MM.1S (cell line): ENCODE measurements at regions not wholly inside any gene's neighbourhood (a gene's known extent, or its start where the extent isn't known, plus 50 kb on each side); places are given as distances from the start of the nearest gene placed in this dataset.
A peak's percentile ranks its signal among the peaks of the same experiment; 100 is the strongest.

Experiments
- DNase-seq: peaks from one replicate; pipeline ENCODE4 v3.0.0-alpha.2; 2015
- H2AFZ ChIP-seq: fragments of 300-600 bp; sonication (generic); 2 replicates; pipeline ENCODE4 v1.6.0; 2016; ENCODE audit warnings: antibody characterized with exemption, low read length
- H3F3A ChIP-seq: fragments of 300-600 bp; sonication (generic); 2 replicates; pipeline ENCODE4 v1.6.1; 2016; ENCODE audit warnings: mild to moderate bottlenecking, antibody characterized with exemption, low read length, moderate library complexity, mixed read lengths; ENCODE audit not compliant: insufficient read depth
- H3K27ac ChIP-seq: fragments of 300-600 bp; sonication (generic); 2 replicates; pipeline ENCODE4 v1.5.1; 2016; ENCODE audit warnings: mild to moderate bottlenecking, low read length
- H3K27me3 ChIP-seq: fragments of 300-600 bp; sonication (generic); replicated peaks from 2 replicates; pipeline ENCODE4 v1.6.0; 2016; ENCODE audit warnings: low read length; ENCODE audit not compliant: insufficient read depth
- H3K36me3 ChIP-seq: fragments of 300-600 bp; sonication (generic); replicated peaks from 2 replicates; pipeline ENCODE4 v1.6.1; 2016; ENCODE audit warnings: mild to moderate bottlenecking, low read length, mixed read lengths; ENCODE audit not compliant: insufficient read depth
- H3K4me1 ChIP-seq: fragments of 300-600 bp; sonication (generic); 2 replicates; pipeline ENCODE4 v1.6.1; 2016; ENCODE audit warnings: low read length, mixed read lengths
- H3K4me2 ChIP-seq: fragments of 300-600 bp; sonication (generic); 2 replicates; pipeline ENCODE4 v1.6.0; 2016; ENCODE audit warnings: low read depth, low read length
- H3K4me3 ChIP-seq: fragments of 300-600 bp; sonication (generic); 2 replicates; pipeline ENCODE4 v1.5.1; 2016; ENCODE audit warnings: low read length, mixed read lengths
- H3K79me2 ChIP-seq: fragments of 300-600 bp; sonication (generic); 2 replicates; pipeline ENCODE4 v1.6.1; 2016; ENCODE audit warnings: mixed run types, low read length, mixed read lengths
- H3K9ac ChIP-seq: fragments of 300-600 bp; sonication (generic); 2 replicates; pipeline ENCODE4 v1.6.1; 2016; ENCODE audit warnings: low read length, mixed read lengths
- H3K9me2 ChIP-seq: fragments of 300-600 bp; sonication (generic); replicated peaks from 2 replicates; pipeline ENCODE4 v1.6.1; 2016; ENCODE audit warnings: mild to moderate bottlenecking, low read length, mixed read lengths; ENCODE audit not compliant: insufficient read depth
- H3K9me3 ChIP-seq: fragments of 300-600 bp; sonication (generic); replicated peaks from 2 replicates; pipeline ENCODE4 v1.6.1; 2016; ENCODE audit warnings: mild to moderate bottlenecking, low read length, mixed read lengths; ENCODE audit not compliant: insufficient read depth
- H4K20me1 ChIP-seq: fragments of 300-600 bp; sonication (generic); 2 replicates; pipeline ENCODE4 v1.6.1; 2016; ENCODE audit warnings: mild to moderate bottlenecking, low read length, moderate library complexity, mixed read lengths; ENCODE audit not compliant: insufficient read depth
- CTCF ChIP-seq: fragments of 300-600 bp; sonication (generic); IDR thresholded peaks from 2 replicates; pipeline ENCODE4 v1.5.1; 2016; ENCODE audit warnings: antibody characterized with exemption, low read length, mixed read lengths
- EZH2 ChIP-seq: fragments of 300-600 bp; sonication (generic); optimal IDR thresholded peaks from 2 replicates; pipeline ENCODE3; 2017; ENCODE audit warnings: low read depth, mild to moderate bottlenecking, antibody characterized with exemption, low read length, mixed read lengths
- EZH2phosphoT487 ChIP-seq: fragments of 300-600 bp; sonication (generic); IDR thresholded peaks from 2 replicates; pipeline ENCODE4 v1.6.1; 2018; ENCODE audit warnings: antibody characterized with exemption, low read length

- peak; percentile 39 for DNase-seq
- no peak overlapping the region for H3K4me2 ChIP-seq
- no peaks in the 10 kb centered on the region for H3K9me2 ChIP-seq
- no peak overlapping the region for H3K9ac ChIP-seq
- peak; percentile 57 for TF ChIP-seq CTCF
- TF ChIP-seq EZH2, result no peak
- no peak for TF ChIP-seq EZH2phosphoT487
- H3K36me3 ChIP-seq, result no peaks in the 10 kb centered on the region
- H3K79me2 ChIP-seq, result no peaks in the 10 kb centered on the region
- H3K27ac ChIP-seq, result no peak overlapping the region
- no peaks in the 10 kb centered on the region for H3K9me3 ChIP-seq
- no peak overlapping the region for H3K4me3 ChIP-seq
- 0 out of 2 replicates have a peak, but pooled peaks cover 3% of the 10 kb centered on the region for H3K4me1 ChIP-seq
- no peaks in the 10 kb centered on the region for H3K27me3 ChIP-seq
- H2AFZ ChIP-seq, result no peak overlapping the region
- no peaks in the 10 kb centered on the region for H4K20me1 ChIP-seq
- no peaks in the 10 kb centered on the region for H3F3A ChIP-seq
Measured at GRCh38 chr22:22702237-22703202, 58.1 kb downstream of the GGTLC2 start.

- H4K20me1 ChIP-seq, result no peaks in the 10 kb centered on the region
- H3K9ac ChIP-seq, result no peak overlapping the region
- no peak for DNase-seq
- no peaks in the 10 kb centered on the region for H3K36me3 ChIP-seq
- H3K4me3 ChIP-seq, result no peak overlapping the region
- H3K9me3 ChIP-seq, result no peaks in the 10 kb centered on the region
- no peaks in the 10 kb centered on the region for H3F3A ChIP-seq
- H3K4me2 ChIP-seq, result no peak overlapping the region
- 0 out of 2 replicates have a peak, but pooled peaks cover 3% of the 10 kb centered on the region for H3K4me1 ChIP-seq
- no peaks in the 10 kb centered on the region for H3K79me2 ChIP-seq
- H3K9me2 ChIP-seq, result no peaks in the 10 kb centered on the region
- no peak overlapping the region for H3K27ac ChIP-seq
- no peaks in the 10 kb centered on the region for H3K27me3 ChIP-seq
- TF ChIP-seq CTCF, result no peak
- TF ChIP-seq EZH2phosphoT487, result no peak
- no peak for TF ChIP-seq EZH2
- no peak overlapping the region for H2AFZ ChIP-seq
Measured at GRCh38 chr22:22703203-22703570, 58.8 kb downstream of the GGTLC2 start.

GRCh38 chr22:22703715-22704114 is 59.3 kb downstream of the GGTLC2 start:
- H3K9ac ChIP-seq, result no peak overlapping the region
- H3K4me3 ChIP-seq, result no peak overlapping the region
- no peaks in the 10 kb centered on the region for H3K79me2 ChIP-seq
- H3K27ac ChIP-seq, result no peak overlapping the region
- TF ChIP-seq CTCF (no peak), EZH2 (no peak), EZH2phosphoT487 (no peak)
- H3F3A ChIP-seq, result no peaks in the 10 kb centered on the region
- no peaks in the 10 kb centered on the region for H3K27me3 ChIP-seq
- H2AFZ ChIP-seq, result no peak overlapping the region
- H3K4me2 ChIP-seq, result no peak overlapping the region
- H3K36me3 ChIP-seq, result no peaks in the 10 kb centered on the region
- 0 out of 2 replicates have a peak, but pooled peaks cover 3% of the 10 kb centered on the region for H3K4me1 ChIP-seq
- no peaks in the 10 kb centered on the region for H3K9me2 ChIP-seq
- H3K9me3 ChIP-seq, result no peaks in the 10 kb centered on the region
- no peaks in the 10 kb centered on the region for H4K20me1 ChIP-seq
- DNase-seq, result no peak
